Suprapubic skin (tissue), 4 donors: ENCODE measurements at regions not wholly inside any gene's neighbourhood (a gene's known extent, or its start where the extent isn't known, plus 50 kb on each side); places are given as distances from the start of the nearest gene placed in this dataset.

Source experiments
- EP300 ChIP-seq: sonication (generic); formaldehyde crosslinking; IDR thresholded peaks from one replicate; pipeline ENCODE4 v1.6.1; 2017; ENCODE audit warnings: antibody characterized with exemption
- POLR2AphosphoS5 ChIP-seq, 3 donors: sonication (generic); formaldehyde crosslinking; IDR thresholded peaks; one replicate each; pipeline ENCODE4 v1.6.1; 2017; ENCODE audit warnings: antibody characterized with exemption in 3 of 3
- TF ChIP-seq, protein P1 (sequence below), 2 donors: fragments of 200-600 bp in 1 of 2; fragments of 450-650 bp in 1 of 2; sonication (generic) in 1 of 2; IDR thresholded peaks; one replicate each; pipeline ENCODE4 v1.5.1; 2016 to 2019; ENCODE audit warnings: antibody characterized with exemption in 2 of 2, mild to moderate bottlenecking in 1 of 2, moderate library complexity in 1 of 2

DNA sequence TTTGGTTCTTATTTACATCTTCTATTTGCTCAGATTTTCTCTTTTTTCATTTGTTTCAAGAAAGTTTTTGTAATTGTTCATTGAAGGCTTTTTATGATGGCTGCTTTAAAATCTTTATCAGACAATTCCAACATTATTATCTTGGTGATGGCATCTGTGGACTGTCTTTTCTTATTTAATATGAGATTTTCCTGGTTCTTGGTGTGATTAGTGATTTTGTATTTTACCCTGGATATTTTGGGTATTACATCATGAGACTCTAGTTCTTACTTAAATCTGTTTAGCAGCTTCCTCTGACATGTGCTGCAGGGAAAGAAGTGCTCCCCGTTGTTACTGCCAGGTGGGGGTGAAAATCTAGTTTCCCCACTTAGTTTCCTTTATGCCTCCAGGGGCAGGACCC, 94.2 kb upstream of the ANKH start:
- TF ChIP-seq, protein P1, sequence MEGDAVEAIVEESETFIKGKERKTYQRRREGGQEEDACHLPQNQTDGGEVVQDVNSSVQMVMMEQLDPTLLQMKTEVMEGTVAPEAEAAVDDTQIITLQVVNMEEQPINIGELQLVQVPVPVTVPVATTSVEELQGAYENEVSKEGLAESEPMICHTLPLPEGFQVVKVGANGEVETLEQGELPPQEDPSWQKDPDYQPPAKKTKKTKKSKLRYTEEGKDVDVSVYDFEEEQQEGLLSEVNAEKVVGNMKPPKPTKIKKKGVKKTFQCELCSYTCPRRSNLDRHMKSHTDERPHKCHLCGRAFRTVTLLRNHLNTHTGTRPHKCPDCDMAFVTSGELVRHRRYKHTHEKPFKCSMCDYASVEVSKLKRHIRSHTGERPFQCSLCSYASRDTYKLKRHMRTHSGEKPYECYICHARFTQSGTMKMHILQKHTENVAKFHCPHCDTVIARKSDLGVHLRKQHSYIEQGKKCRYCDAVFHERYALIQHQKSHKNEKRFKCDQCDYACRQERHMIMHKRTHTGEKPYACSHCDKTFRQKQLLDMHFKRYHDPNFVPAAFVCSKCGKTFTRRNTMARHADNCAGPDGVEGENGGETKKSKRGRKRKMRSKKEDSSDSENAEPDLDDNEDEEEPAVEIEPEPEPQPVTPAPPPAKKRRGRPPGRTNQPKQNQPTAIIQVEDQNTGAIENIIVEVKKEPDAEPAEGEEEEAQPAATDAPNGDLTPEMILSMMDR (IDR thresholded peaks at IDR 0.05) = no peak
- TF ChIP-seq POLR2AphosphoS5 (IDR thresholded peaks at IDR 0.05) (no peak), EP300 (no peak)
